ENCODE measurements at regions not wholly inside any gene's neighbourhood (a gene's known extent, or its start where the extent isn't known, plus 50 kb on each side); places are given as distances from the start of the nearest gene placed in this dataset.

DNA sequence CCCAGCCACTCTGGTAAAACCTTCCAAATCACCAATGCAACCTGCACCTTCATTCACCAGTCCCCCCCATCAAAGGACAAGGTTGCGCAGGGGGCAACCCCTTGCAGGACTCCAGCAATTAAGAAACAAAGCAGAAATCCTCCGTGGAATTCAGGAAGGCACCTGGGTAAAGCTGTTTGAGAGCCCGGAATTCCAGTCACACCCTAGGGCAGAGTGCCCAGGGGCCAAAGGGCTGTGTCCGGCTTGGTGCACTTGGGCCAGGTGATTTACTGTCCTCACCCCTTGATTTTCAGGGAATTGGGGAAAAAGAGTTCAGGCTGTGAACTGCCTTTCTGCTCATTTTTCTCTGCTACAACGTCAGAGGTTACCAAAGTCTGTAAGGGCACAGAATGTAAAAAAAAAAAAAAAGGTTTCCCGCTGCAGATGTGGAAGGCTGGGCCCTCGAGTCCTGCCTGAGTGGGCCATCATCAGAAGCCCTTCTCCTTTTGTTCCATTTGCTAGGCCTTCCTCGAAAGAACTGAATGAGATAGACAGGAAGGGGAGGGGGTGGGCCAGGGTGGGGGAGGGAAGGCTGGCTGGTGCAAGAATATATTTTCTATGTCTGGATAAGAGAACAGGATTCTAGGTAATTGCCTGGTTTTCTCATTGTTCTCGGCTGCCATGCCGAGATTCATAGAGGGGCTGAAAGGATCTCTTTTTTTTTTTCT is 266.5 kb upstream of the PSMD7 start:
- DNase-seq, result no peak

DNA sequence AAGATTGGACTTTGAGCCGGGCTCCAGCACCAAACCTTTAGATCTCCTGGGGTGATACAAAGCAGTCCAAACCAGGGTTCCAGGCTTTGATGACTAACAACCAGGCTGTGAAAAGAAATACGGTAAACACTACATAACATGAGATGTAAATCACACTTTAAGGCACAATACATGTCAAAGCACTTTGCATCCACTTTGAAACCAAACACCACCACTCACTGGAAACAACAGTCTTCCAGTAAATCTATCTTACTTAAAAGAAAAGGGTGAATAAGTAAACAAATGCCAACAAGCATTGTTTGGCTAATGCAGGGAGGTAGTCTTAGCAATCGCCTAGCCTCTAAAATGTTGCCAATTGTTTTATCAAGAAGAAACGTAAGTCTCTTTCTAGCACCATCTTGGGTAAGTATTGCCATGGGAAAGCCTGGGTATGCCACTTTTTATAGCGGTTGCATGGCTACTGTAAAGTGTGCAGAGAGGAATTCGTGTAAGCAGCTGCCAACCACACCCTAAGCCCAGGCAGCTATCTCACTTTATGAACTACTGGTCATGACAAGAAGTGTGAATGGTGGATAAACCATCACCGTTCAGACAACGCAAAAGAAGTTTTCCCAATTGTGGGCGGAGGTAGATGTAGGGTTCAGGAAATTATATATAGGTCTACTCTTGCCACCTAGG is 267.4 kb upstream of the PSMD7 start:
- DNase-seq, result no peak

DNA sequence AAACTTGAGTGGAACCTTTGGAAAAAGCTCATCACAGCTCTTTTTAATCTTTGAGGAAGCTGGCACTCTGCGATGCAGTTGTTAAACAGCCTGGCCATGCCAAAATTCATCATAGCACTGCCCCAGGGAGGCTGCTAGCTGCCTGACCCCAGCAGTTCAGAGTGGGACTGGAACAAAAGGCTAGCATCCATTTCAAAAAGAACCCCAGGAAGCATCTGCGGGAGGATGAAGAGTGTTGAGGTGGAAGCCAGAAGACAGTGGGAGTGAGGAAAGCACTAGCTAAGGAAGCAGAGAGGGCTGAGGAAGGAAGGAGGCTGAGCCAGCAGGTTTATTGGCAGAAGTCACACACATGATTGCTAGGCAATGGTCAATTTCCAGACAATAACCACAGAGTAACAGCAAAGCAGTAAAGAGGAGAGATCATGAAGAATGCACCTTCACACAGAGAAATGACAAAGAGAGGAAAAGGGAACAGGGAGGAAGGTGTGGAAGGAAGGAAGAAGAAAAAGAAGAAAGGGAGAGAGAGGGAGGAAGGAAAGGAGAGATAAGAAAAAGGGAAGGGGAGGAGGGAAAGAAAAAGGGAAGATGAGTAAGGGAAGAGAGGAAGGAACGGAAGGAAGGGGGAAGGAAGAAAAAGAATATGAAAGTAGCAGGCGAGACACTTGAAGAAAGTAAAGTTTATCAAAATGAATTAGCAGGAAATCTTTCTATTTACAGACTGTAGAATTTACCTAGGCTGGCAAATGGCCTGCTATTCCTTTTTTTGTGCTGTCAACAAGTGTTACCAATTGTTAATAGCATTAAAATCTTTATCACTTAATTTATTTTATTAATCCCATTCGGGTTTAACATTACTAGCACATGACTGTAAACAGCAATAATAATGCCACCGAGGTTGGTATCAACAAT is 270.0 kb upstream of the PSMD7 start:
- no peak for DNase-seq

DNA sequence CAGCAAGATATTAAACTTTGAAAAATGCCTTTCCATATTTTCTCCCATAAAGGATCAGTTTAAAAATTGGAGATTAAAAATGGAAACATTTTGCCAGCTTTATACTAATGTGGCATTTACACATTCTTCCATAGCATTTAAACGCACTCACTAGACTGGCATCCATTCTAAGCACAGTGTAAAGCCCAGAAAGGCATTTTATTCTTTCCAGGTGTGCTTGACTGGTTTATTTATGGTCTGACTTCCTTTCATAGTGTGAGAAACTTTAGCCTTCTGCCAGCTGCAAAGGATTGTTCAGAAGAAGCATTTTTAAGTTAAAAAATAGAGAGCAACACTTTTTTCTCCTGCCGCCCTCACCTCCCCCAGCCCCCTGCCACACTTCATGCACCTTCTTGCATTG is 271.7 kb upstream of the PSMD7 start:
- no peak for DNase-seq

DNA sequence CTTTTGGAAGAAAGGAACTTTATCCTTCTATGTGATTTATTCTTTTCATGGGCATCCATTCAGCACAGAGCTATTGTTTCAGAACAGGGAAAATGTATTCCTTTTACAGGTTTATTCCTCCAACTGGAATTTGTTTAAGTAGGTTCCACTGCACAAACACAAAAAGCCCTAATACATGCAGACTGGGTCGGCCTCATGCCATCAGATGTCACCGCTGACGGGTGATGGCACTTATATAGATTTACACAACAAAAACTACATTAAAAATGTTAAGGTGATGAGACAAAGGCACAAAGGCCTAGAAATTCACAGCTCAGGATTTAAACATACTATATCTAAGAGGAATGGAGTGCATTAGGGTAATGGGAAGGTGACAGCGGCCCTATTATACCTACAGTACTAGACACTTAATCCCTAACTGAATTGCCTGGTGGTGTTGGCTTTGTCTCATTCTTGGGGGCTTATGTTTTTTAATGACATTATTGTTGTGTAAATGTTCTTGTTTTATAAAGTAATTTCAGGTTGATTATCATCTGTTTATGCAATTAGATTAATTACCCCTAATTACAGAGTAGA is 276.4 kb upstream of the PSMD7 start:
- no peak for DNase-seq

DNA sequence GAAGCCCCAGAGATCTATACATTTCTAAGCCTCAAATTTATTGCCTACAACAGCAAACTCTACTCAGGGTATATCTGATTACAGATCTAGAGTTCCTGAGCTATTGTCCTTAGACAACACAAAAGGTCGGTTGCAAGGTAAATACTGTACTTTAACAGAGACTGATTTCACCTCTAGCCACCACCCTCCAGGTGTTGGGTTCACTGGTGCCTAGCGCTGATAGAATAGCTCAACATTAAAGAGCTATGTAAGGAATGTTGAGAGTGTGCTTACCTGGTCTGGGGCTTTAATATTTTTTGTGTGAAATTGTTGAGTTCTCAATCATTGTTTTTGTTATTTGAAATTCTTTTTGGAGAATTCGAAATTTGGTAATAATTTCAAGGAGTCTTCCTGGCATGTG is 277.0 kb upstream of the PSMD7 start:
- no peak for DNase-seq

DNA sequence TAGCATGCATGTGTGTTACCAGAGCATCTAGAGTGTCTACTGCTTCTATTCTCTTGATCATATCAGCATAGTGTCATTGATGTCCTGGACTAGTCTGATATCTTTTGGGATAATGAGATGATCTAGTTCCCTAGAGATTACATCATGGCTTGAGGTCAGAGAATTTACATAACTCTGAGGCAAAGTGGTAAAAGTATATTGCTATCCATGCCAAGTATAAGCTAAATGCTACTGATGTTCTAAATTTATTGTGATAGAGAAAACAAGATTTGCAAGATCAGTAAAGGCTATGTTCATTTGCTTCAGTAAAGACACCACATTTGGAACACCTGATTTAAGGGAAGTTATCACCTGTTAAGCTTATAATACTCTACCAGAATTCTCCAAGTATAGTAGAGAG is 280.7 kb upstream of the PSMD7 start:
- no peak for DNase-seq

DNA sequence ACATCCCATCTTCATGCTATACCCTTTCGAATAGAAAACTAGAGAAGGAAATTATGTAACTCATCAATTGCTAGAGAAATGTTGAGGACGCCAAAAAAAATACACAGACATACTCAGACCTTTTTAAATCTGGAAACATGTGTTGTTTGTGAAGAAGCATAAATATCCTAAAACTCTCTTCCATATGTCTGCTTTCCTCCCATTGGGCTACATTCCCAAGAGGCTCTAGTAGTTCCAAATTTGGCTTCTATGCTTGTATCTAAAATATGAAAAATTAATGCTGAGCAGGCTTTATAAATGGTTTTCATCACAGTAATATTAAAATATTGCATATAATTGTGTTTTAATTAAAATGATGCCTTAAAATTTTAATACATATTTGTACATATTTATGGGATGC is 297.9 kb upstream of the PSMD7 start:
- no peak for DNase-seq

DNA sequence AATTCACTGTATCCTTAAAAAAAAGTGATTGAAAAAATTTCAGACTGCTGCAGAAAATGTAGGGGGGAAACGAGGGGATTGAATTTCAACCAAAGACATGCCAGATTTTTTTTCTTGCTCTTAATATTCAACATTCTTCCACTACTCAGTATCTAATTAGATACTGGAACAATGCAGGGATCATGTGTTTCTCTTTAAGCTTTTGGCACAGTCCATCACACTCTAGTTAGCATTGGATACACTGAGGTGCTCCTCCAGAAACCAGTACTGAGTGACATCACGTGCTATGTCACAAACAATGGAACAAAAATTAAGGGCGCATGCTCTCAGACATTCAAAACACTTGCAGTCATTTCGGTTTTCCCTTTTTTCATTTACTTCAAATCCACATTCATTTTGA is 298.6 kb upstream of the PSMD7 start:
- DNase-seq, result no peak

DNA sequence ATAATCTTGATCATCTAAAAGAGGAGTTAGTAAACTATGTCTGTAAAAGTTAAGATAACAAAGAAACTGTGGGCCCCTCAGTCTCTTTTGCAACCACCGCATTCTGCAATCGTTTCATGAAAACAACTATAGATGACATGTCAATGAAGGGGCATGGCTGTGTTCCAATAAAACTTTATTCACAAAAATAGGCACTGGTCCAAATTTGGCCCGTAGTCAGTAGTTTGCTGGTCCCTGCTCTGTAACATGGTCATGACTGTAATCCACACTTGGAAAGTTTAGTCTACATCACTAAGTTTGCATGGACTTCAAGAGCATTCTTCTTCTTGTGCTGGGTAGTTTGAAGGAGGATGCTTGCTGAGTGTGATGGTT is 299.3 kb upstream of the PSMD7 start:
- DNase-seq, result no peak

DNA sequence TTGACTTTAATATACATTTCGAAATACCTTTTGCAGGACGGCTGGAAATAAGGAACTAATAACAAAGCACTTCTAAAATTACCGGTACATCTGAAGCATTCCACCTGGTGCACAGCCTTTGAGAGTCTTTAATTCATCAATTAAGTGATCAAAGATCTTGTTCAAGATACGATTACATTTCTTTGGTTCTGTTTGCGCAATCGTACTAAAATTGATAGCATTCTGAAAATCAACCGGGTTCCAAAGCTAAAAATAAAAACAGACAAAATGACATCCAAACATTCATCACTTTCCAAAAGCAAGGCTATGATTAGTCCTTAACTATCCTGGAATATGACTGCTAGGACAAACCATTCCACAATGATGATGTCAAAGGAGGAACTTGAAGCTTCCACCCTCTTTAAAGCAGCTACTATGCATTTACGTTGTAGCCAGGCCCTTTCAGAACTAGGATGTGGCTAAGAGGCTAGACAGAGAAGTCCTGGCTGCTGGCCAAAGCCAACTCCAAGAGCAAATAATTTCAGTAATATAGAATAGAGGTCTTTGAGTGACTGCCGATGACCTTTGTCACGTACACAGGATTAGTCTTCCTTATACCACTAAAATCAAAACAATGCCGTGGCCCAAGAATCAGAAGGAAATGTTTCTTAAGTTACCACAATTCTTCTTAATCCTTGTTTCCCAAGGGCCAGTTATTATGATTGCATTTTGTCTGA is 299.8 kb upstream of the PSMD7 start:
- DNase-seq, result no peak

DNA sequence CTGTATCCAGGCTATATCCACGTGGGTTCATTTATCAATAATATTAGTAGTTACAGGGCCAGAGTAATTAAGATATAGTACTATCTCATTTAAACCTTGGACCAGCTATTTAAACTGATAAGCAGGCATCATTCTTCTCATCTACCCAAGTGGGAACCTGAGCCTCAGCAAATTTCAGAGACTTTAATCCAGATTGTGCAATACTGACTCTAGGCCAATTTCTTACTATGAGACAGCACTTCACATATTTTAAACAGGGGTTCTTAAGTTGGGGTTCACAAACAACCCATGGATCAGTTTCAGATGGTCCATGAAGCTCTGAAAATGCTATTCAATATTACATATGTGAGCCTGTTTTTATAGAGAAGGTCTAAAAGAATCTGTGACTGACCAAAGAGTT is 302.7 kb upstream of the PSMD7 start:
- DNase-seq, result no peak

DNA sequence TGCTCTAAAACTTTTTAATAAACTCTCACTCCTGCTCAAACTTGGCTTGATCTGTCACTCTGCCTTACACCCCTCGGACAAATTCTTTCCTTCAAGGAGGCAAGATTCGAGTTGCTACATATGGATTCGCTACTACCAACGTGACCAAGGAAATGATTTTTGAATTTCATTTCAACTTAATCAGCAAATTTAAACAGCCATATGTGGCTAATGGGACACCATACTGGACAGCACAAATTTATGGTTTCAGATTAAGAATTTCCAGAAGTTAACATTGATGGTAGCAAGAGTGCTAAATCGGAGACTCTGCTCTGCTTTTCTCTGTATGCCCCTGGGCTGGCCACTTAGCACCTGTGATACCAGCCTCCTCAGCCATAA is 318.2 kb upstream of the PSMD7 start:
- no peak for DNase-seq

DNA sequence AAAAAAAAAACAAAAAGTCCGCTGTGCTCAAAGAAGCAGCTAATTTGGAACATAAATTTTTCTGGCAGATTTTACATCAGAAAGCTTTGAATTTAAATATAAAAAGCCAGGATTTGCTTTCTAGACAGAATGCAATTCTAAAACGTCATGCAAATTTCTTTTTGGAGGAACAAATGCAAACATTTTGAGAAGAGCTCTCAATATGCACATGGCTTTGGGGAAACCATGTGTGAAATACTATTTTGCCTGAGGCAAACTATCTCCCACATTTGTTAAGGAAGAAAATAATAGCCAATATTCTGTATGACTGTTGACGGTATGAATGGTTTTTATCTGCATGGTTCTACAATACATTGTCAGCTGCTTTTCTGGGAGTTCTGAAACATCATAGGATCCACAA is 320.0 kb upstream of the PSMD7 start:
- DNase-seq, result no peak

DNA sequence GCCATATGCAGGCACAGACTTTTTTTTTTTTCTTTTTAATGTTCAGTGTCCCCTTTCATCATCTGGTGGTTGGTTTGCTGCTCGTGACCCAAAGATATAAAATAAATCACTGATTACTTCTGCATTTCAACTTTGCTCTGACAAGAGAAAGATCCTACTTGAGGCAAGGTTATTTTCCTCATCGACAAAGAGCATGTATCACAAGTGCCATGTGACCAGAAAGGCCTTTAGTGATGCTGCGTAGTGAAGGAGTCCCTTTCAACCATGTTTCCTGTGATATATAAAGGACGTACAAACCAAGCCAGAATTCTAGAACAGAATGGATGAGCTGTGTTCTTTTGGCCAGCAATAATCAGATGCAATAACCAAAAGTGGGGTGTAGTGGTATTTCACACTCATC is 323.4 kb upstream of the PSMD7 start:
- no peak for DNase-seq

DNA sequence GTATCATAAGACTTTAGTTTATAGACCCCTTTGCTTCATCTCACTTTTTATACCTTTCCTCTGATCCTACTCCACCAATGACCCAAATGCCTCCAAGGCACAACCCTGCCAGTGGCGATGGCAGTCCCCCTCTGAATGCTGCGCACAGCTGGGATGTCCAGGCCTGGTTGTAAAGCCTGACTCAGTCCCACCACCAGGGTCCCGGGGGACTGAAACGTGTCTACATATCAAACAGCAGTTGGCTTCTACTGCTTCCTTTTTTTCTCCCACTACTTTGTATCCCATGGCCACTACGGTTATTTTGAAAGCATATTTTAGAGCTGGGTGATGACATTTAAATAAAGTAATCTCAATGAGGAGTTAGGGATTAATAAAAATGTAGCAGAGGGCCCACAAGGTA is 329.8 kb upstream of the PSMD7 start:
- no peak for DNase-seq

DNA sequence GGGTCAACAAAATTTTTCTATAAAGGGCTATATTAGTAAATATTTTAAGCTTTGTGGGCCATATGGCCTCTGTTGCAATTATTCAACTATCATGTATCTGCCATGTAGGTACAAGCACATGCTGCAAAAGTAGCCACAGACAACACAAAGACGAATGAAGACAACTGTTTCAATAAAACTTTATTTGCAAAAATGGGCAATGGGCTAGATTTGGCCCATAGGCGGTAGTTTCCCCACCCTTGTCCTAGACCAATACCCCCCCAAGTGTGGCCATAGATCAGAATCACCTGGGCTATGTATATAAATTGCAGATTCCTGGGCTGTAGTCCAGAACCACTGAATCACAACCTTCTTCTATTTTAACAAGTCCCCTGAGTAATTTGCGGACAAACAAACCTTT is 331.0 kb upstream of the PSMD7 start:
- no peak for DNase-seq

DNA sequence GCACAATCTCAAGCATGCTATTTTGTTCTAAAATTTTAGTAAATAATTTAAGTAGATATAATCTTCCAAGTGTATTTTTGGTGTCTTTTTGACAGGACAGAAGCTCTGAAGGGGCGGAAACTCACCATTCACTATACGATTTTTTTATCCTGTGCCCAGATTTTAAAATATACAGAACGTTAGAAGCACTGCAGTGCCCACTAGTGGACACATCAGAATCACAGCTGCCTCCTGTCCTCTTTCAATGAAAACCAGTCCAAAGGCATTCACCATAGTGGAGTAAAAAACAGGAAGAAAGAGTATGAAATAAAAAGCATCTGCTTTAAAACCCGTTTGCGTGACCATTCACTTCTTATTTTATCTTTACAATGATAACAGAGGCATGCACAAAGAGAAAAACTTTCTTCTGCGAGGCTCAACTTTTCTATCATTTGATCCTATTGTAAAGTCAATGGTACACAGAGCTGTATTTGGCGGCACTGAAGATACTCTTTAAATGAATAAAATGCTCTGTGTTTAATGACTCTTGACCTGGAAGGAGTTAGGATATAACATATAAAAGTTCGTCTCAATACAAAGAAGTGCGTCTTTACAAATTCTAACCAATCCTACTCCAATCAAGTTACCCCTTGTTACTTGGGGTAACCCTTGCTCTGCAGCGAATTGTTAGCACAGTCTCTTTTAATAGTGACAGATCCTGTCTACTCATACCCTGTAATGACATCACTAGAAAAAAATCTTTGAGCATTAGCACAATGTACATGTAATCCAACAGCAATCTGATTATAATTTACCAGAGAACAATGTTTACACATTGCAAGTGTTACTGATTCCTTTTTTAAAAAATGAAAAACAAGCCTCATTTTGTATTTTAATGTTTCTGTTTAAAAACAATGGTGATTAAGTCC is 339.8 kb upstream of the PSMD7 start:
- peak; percentile 6 for DNase-seq

DNA sequence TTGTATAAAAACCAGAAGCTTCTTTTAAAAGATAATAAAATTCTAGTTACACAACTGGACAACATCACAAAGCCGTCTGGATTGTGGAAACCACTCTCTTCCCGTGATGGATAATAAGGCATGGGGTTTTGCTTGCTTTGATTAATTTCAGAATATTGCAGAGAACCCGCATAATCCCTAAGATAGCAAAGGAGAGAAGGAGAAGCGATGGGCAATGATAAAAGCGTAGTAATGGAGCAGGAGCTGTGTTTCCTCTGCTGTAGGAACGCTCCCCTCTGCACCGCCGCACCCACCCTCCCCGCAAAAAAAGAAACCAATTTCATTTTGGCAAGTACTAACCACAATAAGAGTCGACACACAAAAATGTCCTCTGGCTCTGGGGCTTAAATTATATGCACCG is 340.9 kb upstream of the PSMD7 start:
- DNase-seq, result no peak

DNA sequence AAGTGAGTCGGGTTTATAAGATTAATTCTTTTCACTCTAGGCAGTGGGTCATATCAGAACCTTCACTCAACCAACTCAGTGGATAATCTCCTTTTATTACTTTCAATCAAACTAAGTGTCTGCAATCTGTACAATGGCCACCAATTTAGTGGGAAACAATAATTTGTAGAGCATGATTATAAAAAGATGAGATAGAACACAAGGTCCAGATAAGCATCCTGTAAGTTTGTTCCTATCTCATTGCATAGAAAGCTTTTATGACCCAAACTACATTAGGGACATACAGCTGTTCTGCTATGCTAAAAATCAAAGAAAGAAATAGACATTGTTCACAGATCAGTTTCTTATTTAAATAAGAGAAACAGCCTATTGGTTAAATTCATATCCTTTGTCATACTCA is 341.4 kb upstream of the PSMD7 start:
- DNase-seq, result no peak

DNA sequence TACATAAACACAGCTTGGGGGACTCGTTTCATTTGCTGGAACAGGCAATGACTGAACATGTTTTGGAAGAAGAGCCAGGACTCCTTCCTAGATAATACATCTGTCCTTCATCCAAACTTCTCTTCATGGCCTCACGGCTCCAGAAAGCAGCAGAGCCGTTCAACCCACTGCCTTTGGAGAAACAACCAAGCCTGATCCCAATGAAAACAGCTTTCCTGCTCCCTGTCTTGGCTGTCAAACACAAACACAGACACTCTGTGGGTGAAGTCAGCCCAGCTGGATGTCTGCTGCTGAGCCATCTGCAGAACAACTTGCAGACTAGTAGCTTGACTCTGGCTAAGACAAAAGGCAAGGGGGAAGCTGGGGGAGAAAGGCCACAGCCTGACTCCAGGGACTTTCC is 345.1 kb upstream of the PSMD7 start:
- DNase-seq, result no peak

Measured in CD4-positive, alpha-beta T cell treated with Interferon gamma for 1 hour (primary cell).